GM12878 (cell line): ENCODE measurements at regions not wholly inside any gene's neighbourhood (a gene's known extent, or its start where the extent isn't known, plus 50 kb on each side); places are given as distances from the start of the nearest gene placed in this dataset.
"Not testable (repeated sequence)": the region's sequence is repeated elsewhere in the genome, so short reads cannot be mapped to it uniquely, and the experiment has no call there.

Experiments used
- CBX5 ChIP-seq: sonication (generic); IDR thresholded peaks from 2 replicates; pipeline ENCODE4 v1.6.1; 2016; ENCODE audit warnings: low read depth, moderate library complexity, mild to moderate bottlenecking, inconsistent platforms
- DPF2 ChIP-seq: fragments of 450-650 bp; IDR thresholded peaks from 2 replicates; pipeline ENCODE4 v1.6.1; 2017; ENCODE audit warnings: mild to moderate bottlenecking
- EZH2 ChIP-seq: IDR thresholded peaks from 2 replicates; pipeline ENCODE4 v1.6.1; 2012; ENCODE audit warnings: low read depth, mild to moderate bottlenecking, control low read depth, inconsistent platforms, low read length, borderline replicate concordance; ENCODE audit not compliant: control insufficient read depth
- JUND ChIP-seq: IDR thresholded peaks from 2 replicates; pipeline ENCODE4 v1.6.1; 2012; ENCODE audit warnings: low read depth, mild to moderate bottlenecking, low read length, improper control_type of control experiment, moderate library complexity
- RFX5 ChIP-seq: IDR thresholded peaks from 2 replicates; pipeline ENCODE4 v1.6.1; 2011; ENCODE audit warnings: low read depth, low read length, improper control_type of control experiment
- ZNF24 ChIP-seq: fragments of 450-650 bp; IDR thresholded peaks from 2 replicates; pipeline ENCODE4 v1.6.1; 2017; ENCODE audit warnings: antibody characterized with exemption, mild to moderate bottlenecking
- ZNF274 ChIP-seq: IDR thresholded peaks from one replicate; pipeline ENCODE4 v1.8.0; 2011; ENCODE audit not compliant: insufficient read length, insufficient read depth
- ZNF384 ChIP-seq: IDR thresholded peaks from 2 replicates; pipeline ENCODE4 v1.6.1; 2012; ENCODE audit warnings: low read depth, mild to moderate bottlenecking, low read length, improper control_type of control experiment, borderline replicate concordance
- TF ChIP-seq, protein P1 (sequence below), 3 experiments: IDR thresholded peaks in 2 of 3; conservative IDR thresholded peaks in 1 of 3; 2 replicates each; pipeline ENCODE4 v1.5.1; 2011; ENCODE audit warnings: low read depth in 3 of 3, low read length in 3 of 3, mild to moderate bottlenecking in 3 of 3, control low read depth in 2 of 3, moderate library complexity in 2 of 3, inconsistent platforms in 1 of 3, mixed read lengths in 1 of 3; ENCODE audit not compliant: control insufficient read depth in 2 of 3, insufficient read depth in 1 of 3; ENCODE audit errors: extremely low read depth in 1 of 3
- TF ChIP-seq, protein P2 (sequence below): IDR thresholded peaks from 2 replicates; pipeline ENCODE4 v1.6.1; 2012; ENCODE audit warnings: low read length, inconsistent platforms

DNA sequence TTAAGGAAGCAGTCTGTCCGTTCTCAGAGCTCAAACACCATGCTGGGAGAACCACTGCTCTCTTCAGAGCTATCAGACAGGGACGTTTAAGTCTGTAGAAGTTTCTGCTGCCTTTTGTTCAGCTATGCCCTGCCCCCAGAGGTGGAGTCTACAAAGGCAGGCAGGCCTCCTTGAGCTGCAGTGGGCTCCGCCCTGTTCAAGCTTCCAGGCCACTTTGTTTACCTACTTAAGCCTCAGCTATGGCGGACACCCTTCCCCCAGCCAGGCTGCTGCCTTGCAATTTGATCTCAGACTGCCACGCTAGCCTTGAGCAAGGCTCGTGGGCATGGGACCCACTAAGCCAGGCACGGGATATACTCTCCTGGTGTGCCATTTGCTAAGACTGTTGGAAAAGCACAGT lies 180.7 kb upstream of the TMEM196 start:
- TF ChIP-seq JUND, ZNF24, EZH2, ZNF384, RFX5, CBX5, ZNF274, DPF2: not testable (repeated sequence)
- TF ChIP-seq, protein P1, sequence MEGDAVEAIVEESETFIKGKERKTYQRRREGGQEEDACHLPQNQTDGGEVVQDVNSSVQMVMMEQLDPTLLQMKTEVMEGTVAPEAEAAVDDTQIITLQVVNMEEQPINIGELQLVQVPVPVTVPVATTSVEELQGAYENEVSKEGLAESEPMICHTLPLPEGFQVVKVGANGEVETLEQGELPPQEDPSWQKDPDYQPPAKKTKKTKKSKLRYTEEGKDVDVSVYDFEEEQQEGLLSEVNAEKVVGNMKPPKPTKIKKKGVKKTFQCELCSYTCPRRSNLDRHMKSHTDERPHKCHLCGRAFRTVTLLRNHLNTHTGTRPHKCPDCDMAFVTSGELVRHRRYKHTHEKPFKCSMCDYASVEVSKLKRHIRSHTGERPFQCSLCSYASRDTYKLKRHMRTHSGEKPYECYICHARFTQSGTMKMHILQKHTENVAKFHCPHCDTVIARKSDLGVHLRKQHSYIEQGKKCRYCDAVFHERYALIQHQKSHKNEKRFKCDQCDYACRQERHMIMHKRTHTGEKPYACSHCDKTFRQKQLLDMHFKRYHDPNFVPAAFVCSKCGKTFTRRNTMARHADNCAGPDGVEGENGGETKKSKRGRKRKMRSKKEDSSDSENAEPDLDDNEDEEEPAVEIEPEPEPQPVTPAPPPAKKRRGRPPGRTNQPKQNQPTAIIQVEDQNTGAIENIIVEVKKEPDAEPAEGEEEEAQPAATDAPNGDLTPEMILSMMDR (IDR thresholded peaks at IDR 0.05 in 2 of 3, conservative IDR thresholded peaks at IDR 0.05 in 1 of 3; ENCODE audit: control insufficient read depth in 2 of 3, extremely low read depth in 1 of 3, insufficient read depth in 1 of 3, low read depth in 3 of 3, low read length in 3 of 3) = not testable (repeated sequence)
- TF ChIP-seq, protein P2, sequence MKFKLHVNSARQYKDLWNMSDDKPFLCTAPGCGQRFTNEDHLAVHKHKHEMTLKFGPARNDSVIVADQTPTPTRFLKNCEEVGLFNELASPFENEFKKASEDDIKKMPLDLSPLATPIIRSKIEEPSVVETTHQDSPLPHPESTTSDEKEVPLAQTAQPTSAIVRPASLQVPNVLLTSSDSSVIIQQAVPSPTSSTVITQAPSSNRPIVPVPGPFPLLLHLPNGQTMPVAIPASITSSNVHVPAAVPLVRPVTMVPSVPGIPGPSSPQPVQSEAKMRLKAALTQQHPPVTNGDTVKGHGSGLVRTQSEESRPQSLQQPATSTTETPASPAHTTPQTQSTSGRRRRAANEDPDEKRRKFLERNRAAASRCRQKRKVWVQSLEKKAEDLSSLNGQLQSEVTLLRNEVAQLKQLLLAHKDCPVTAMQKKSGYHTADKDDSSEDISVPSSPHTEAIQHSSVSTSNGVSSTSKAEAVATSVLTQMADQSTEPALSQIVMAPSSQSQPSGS = not testable (repeated sequence)
